Heart right ventricle (tissue), 16 donors: ENCODE measurements at regions not wholly inside any gene's neighbourhood (a gene's known extent, or its start where the extent isn't known, plus 50 kb on each side); places are given as distances from the start of the nearest gene placed in this dataset.
"Not testable (repeated sequence)": the region's sequence is repeated elsewhere in the genome, so short reads cannot be mapped to it uniquely, and the experiment has no call there.

ENCODE experiments used
- ATAC-seq, 8 donors: fragments of 200-7000 bp; cut with Tn5 transposase; one replicate each; pipeline ENCODE4 v1.9.1; 2020; ENCODE audit warnings: mild to moderate bottlenecking in 8 of 8, moderate library complexity in 8 of 8, moderate number of reproducible peaks in 1 of 8
- DNase-seq, 2 donors: peaks; one replicate each; pipeline ENCODE4 v3.0.0-alpha.2; 2020
- H3K27ac ChIP-seq, 10 donors: fragments of 200-600 bp; sonication (generic) in 2 of 10; one replicate each; pipeline versions ENCODE4 v1.5.0 to v1.8.0; 2020 to 2022; ENCODE audit warnings: mild to moderate bottlenecking in 3 of 10
- H3K27me3 ChIP-seq, 7 donors: fragments of 200-600 bp; one replicate each; pipeline ENCODE4 v1.8.0; 2021 to 2022; ENCODE audit warnings: mild to moderate bottlenecking in 2 of 7
- H3K36me3 ChIP-seq, 9 donors: fragments of 200-600 bp; sonication (generic) in 1 of 9; one replicate each; pipeline versions ENCODE4 v1.5.0 to v1.8.0; 2020 to 2022; ENCODE audit warnings: mild to moderate bottlenecking in 2 of 9
- H3K4me1 ChIP-seq, 9 donors: fragments of 200-600 bp; sonication (generic) in 1 of 9; one replicate each; pipeline versions ENCODE4 v1.5.0 to v1.8.0; 2020 to 2022; ENCODE audit warnings: mild to moderate bottlenecking in 4 of 9
- H3K4me3 ChIP-seq, 10 donors: fragments of 200-600 bp; sonication (generic) in 2 of 10; one replicate each; pipeline versions ENCODE4 v1.5.0 to v1.8.0; 2020 to 2022; ENCODE audit warnings: mild to moderate bottlenecking in 7 of 10, moderate library complexity in 2 of 10
- H3K9me3 ChIP-seq, 11 donors: fragments of 200-600 bp in 10 of 11; sonication (generic) in 2 of 11; one replicate each; pipeline versions ENCODE4 v1.5.0 to v1.8.0; 2013 to 2022; ENCODE audit warnings: mild to moderate bottlenecking in 2 of 11, control low read depth in 1 of 11, moderate library complexity in 1 of 11
- WGBS, 2 donors: extraction: QIAGEN DNeasy Blood & Tissue Kit; methylation state at CpG; one replicate each; pipeline ENCODE4 v1.1.7; 2013; ENCODE audit warnings: inconsistent platforms in 1 of 2; 5-methylcytosine and 5-hydroxymethylcytosine counted together
- intact Hi-C, 10 donors: fragments of 100-400 bp; cut with DNase I; formaldehyde crosslinking; loops; one replicate each; pipeline versions ENCODE4 v1.11.1 to v1.14.2; 2022
- TF ChIP-seq, protein P1 (sequence below), 9 donors: fragments of 200-600 bp; sonication (generic) in 2 of 9; IDR thresholded peaks; one replicate each; pipeline versions ENCODE4 v1.5.0 to v1.8.0; 2021 to 2022; ENCODE audit warnings: antibody characterized with exemption in 9 of 9, mild to moderate bottlenecking in 5 of 9, moderate library complexity in 1 of 9
- donor health status: Arrhythmogenic right ventricular cardiomyopathy.
- donor health status: ischemic (EF 13 %, LVEDD 7.1; RV severe dilation, severe dysfunction).
- donor health status: healthy with polysubstance abuse.
- donor health status: DM: no; HTN: yes; CAD: no.
- donor health status: DM: no; HTN: no; CAD: no.
- donor health status: ischemic (EF 25% LVEDD 6.9; RV normal size, moderate dysfunction).
- donor health status: ischemic (EF 25% LVEDD 5.7; RV mildly dilated, moderate dysfunction).
- donor health status: healthy.
- donor health status: DM: yes; HTN: yes; CAD: no.
- donor health status: Ischemic cardiomyopathy.
- donor health status: ischemic (EF 35%, LVEDD 5.7; RV mildly dilated, moderate dysfunction).
- donor health status: nonischemic (EF 11% LVEDD 7.7; RV severe dilation, severe dysfunction).
- donor health status: DM: yes; HTN: yes; CAD: no.
- donor health status: PGD.
- donor health status: ischemic (EF 29% LVEDD 5.4; RV normal size, mild dysfunction).
- donor health status: nonischemic (EF 23%, LVEDD 6.1; RV moderate dilation, normal function).

- TF ChIP-seq, protein P1, sequence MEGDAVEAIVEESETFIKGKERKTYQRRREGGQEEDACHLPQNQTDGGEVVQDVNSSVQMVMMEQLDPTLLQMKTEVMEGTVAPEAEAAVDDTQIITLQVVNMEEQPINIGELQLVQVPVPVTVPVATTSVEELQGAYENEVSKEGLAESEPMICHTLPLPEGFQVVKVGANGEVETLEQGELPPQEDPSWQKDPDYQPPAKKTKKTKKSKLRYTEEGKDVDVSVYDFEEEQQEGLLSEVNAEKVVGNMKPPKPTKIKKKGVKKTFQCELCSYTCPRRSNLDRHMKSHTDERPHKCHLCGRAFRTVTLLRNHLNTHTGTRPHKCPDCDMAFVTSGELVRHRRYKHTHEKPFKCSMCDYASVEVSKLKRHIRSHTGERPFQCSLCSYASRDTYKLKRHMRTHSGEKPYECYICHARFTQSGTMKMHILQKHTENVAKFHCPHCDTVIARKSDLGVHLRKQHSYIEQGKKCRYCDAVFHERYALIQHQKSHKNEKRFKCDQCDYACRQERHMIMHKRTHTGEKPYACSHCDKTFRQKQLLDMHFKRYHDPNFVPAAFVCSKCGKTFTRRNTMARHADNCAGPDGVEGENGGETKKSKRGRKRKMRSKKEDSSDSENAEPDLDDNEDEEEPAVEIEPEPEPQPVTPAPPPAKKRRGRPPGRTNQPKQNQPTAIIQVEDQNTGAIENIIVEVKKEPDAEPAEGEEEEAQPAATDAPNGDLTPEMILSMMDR (IDR thresholded peaks at IDR 0.05): no peak
- no peaks in the 10 kb centered on the region for H3K27me3 ChIP-seq
- DNase-seq: no peak
- no peaks in the 10 kb centered on the region for H3K4me1 ChIP-seq
- peak in 1 of 8 donors; percentile 58 for ATAC-seq
- intact Hi-C loops: no loop called here
- no peaks in the 10 kb centered on the region for H3K36me3 ChIP-seq
- no peak overlapping the region for H3K4me3 ChIP-seq
- H3K9me3 ChIP-seq: peaks cover 0 to 3% (median 0%) of the 10 kb centered on the region in 11 donors
- 45 to 53% methylated on average over 1 of the region's 1 CpG for WGBS, 2 donors
- no peak overlapping the region for H3K27ac ChIP-seq
Observed at GRCh38 chr3:27024493-27024892, 344.7 kb downstream of the NEK10 start.

GRCh38 chr3:27025718-27026117 is 343.5 kb downstream of the NEK10 start:
- Histone ChIP-seq H3K4me1 (no peaks in the 10 kb centered on the region), H3K36me3 (no peaks in the 10 kb centered on the region), H3K4me3 (no peak overlapping the region), H3K9me3 (peaks cover 0 to 3% (median 0%) of the 10 kb centered on the region in 11 donors), H3K27ac (no peak overlapping the region), H3K27me3 (no peaks in the 10 kb centered on the region)
- intact Hi-C loops: no loop called here
- TF ChIP-seq, protein P1 (IDR thresholded peaks at IDR 0.05): no peak
- DNase-seq (no peak), ATAC-seq (no peak)
- WGBS, 2 donors: 21 to 28% methylated on average over 2 of the region's 2 CpGs

DNA sequence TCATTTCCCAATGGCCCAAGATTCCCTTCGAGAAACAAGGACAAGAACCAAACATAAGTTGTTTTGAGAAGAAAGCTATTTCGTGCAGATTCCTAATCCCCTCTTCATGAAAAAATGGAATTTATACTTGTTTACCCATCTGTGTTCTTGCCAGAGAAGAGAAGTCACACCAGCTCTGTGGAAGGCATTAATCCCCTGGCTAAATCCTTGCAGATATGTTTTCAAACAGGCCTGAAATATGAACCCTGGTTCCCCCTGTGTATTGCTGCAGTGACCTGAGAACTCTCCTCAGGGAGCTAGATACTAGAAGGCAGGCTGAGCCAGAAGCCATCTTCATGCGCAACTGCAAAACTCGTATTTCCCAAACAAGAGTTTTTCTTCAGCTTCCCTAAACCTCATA is 337.7 kb downstream of the NEK10 start:
- no peak overlapping the region for H3K4me3 ChIP-seq
- no peaks in the 10 kb centered on the region for H3K36me3 ChIP-seq
- no peak for DNase-seq
- ATAC-seq: no peak
- intact Hi-C loops: no loop called here
- TF ChIP-seq, protein P1 (IDR thresholded peaks at IDR 0.05): no peak
- no peak overlapping the region for H3K27ac ChIP-seq
- no peaks in the 10 kb centered on the region for H3K27me3 ChIP-seq
- no peaks in the 10 kb centered on the region for H3K4me1 ChIP-seq
- WGBS, 2 donors: 53 to 61% methylated on average over 4 of the region's 4 CpGs
- H3K9me3 ChIP-seq: no peaks in the 10 kb centered on the region

GRCh38 chr3:27034255-27034654 is 334.9 kb downstream of the NEK10 start:
- Histone ChIP-seq H3K4me1 (no peaks in the 10 kb centered on the region), H3K9me3 (no peaks in the 10 kb centered on the region), H3K27me3 (no peaks in the 10 kb centered on the region), H3K27ac (no peak overlapping the region), H3K4me3 (no peak overlapping the region), H3K36me3 (no peaks in the 10 kb centered on the region)
- intact Hi-C loops: no loop called here
- ATAC-seq (no peak), DNase-seq (no peak)
- TF ChIP-seq, protein P1 (IDR thresholded peaks at IDR 0.05): no peak

GRCh38 chr3:27040674-27041073 is 328.5 kb downstream of the NEK10 start:
- DNase-seq (no peak), ATAC-seq (no peak)
- no peak overlapping the region for H3K4me3 ChIP-seq
- H3K4me1 ChIP-seq: no peaks in the 10 kb centered on the region
- H3K36me3 ChIP-seq: no peaks in the 10 kb centered on the region
- intact Hi-C loops: no loop called here
- H3K9me3 ChIP-seq: no peaks in the 10 kb centered on the region
- no peaks in the 10 kb centered on the region for H3K27me3 ChIP-seq
- TF ChIP-seq, protein P1 (IDR thresholded peaks at IDR 0.05): no peak
- no peak overlapping the region for H3K27ac ChIP-seq

DNA sequence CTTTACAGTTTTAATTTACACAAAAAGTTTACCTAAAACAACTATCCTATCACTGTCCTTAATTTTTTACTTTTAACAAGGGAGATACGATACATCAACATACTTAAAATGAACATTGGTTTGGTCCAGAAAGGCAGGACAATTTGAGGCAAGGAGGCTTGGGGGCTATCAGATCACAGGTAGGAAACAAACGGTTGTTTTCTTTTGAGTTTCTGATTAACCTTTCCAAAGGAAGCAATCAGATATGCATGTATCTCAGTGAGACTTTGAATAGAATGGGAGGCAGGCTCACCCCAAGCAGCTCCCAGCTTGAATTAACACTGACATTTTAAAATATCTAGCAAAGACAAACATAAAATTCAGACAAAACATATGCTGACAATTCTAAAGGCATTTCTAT is 326.6 kb downstream of the NEK10 start:
- DNase-seq, H3K9me3 ChIP-seq, H3K4me1 ChIP-seq, H3K27ac ChIP-seq, intact Hi-C loops, H3K4me3 ChIP-seq, H3K36me3 ChIP-seq, ATAC-seq, H3K27me3 ChIP-seq: not testable (repeated sequence)
- WGBS, 2 donors: 42 to 58% methylated on average over 2 of the region's 2 CpGs
